ENCODE measurements at regions not wholly inside any gene's neighbourhood (a gene's known extent, or its start where the extent isn't known, plus 50 kb on each side); places are given as distances from the start of the nearest gene placed in this dataset.
A peak's percentile ranks its signal among the peaks of the same experiment; 100 is the strongest.

DNA sequence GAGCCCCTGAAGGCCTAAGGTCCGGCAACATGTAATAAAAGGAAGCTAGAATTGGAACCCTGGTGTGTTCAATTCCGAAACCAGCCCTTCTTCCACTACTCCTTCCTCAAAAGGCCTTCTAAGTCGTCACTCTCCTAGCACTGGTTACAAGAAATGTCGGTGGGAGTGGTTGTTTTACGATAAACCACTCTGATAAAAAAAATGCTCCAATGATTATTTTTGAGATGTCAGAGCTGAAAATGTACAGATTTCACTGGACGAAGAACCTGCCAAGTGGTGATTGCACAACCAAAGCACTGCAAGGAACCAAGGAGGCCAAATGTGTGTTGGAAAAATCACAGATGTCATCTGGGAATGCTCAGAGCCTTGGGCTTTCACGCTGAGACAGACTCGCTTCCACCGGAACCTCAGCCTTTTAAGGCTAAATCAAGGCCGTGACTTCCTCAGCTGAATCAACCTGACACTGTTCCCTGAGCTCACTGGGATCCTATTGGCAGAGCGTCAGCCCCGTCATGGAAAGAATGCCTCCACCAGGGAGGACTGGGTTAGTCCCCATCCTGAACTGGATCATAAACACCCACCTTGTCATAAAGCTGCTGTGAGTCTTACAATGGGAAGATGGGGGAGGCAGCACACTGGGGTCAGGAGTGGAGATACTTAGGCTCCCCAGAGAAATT is 108.1 kb upstream of the THBS1 start:
- DNase-seq, result peak; percentile 92
- H3K36me3 ChIP-seq (replicated peaks), result no peaks in the 10 kb centered on the region
- in situ Hi-C loops (cut with HindIII; ENCODE audit: low pct_ligation_motif_present, low sequenced_read_pairs), result no loop called here
- no peaks in the 10 kb centered on the region for H3K27me3 ChIP-seq (replicated peaks)
- H3K27ac ChIP-seq, result peak overlapping the region; percentile 76
- no peak for TF ChIP-seq CTCF (IDR thresholded peaks at IDR 0.05; ENCODE audit: low read depth, low read length, missing control alignments)
- H3K4me3 ChIP-seq (ENCODE audit: low read depth, low read length), result no peak overlapping the region

GRCh38 chr15:39473298-39473947 is 107.5 kb upstream of the THBS1 start:
- in situ Hi-C loops (cut with HindIII; ENCODE audit: low pct_ligation_motif_present, low sequenced_read_pairs), result no loop called here
- Histone ChIP-seq H3K4me3 (ENCODE audit: low read depth, low read length) (no peak overlapping the region), H3K27me3 (replicated peaks) (no peaks in the 10 kb centered on the region), H3K27ac (peak overlapping the region; percentile 76), H3K36me3 (replicated peaks) (no peaks in the 10 kb centered on the region)
- DNase-seq, result no peak
- TF ChIP-seq CTCF (IDR thresholded peaks at IDR 0.05; ENCODE audit: low read depth, low read length, missing control alignments), result no peak

DNA sequence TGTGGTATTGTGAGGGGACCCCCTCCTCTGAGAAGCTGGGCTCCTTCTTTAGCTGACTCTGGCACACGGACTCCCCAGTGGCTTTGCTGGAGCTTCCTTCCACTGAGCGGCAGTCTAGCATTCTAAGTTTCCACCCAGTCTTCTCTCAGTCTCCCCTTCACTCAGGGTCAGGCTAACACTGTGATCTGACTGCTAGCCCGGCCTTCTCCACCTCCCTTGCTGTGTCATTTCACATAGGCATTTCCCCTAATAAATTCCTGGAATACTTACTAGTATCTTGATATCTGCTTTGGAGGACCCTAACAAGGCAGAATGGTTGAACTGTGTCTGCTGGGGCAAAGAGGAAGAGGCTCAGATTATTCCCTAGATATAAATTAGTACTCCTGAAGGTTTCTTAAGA is 106.2 kb upstream of the THBS1 start:
- no peaks in the 10 kb centered on the region for H3K36me3 ChIP-seq (replicated peaks)
- H3K27me3 ChIP-seq (replicated peaks), result no peaks in the 10 kb centered on the region
- DNase-seq, result peak; percentile 38
- no peak for TF ChIP-seq CTCF (IDR thresholded peaks at IDR 0.05; ENCODE audit: low read depth, low read length, missing control alignments)
- peak overlapping the region; percentile 54 for H3K27ac ChIP-seq
- in situ Hi-C loops (cut with HindIII; ENCODE audit: low pct_ligation_motif_present, low sequenced_read_pairs), result no loop called here
- no peak overlapping the region for H3K4me3 ChIP-seq (ENCODE audit: low read depth, low read length)

DNA sequence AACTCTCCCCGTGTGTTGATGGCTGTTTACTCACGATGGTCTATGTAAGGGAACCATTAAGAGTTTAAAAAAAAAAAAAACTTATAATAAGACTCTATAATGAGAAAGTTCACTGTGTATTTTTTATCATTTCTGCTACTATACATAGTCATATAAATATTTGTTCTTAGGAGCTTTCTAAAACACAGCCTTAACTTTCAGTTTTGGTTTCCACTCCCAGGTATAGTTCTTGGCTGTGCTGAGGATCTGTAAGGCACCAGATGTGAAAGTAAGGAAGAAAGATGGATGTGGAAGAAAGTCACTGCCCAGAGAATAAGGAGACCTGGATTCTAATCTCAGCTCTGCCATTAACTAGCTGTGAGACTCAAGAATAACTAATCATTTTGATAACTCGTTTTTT is 101.9 kb upstream of the THBS1 start:
- TF ChIP-seq CTCF (IDR thresholded peaks at IDR 0.05; ENCODE audit: low read depth, low read length, missing control alignments), result no peak
- Histone ChIP-seq H3K36me3 (replicated peaks) (no peaks in the 10 kb centered on the region), H3K27ac (no peak overlapping the region), H3K27me3 (replicated peaks) (no peaks in the 10 kb centered on the region), H3K4me3 (ENCODE audit: low read depth, low read length) (no peak overlapping the region)
- in situ Hi-C loops (cut with HindIII; ENCODE audit: low pct_ligation_motif_present, low sequenced_read_pairs), result no loop called here
- no peak for DNase-seq

- Histone ChIP-seq H3K27ac (no peak overlapping the region), H3K4me3 (ENCODE audit: low read depth, low read length) (no peak overlapping the region), H3K27me3 (replicated peaks) (no peaks in the 10 kb centered on the region), H3K36me3 (replicated peaks) (no peaks in the 10 kb centered on the region)
- peak; percentile 37 for DNase-seq
- in situ Hi-C loops (cut with HindIII; ENCODE audit: low pct_ligation_motif_present, low sequenced_read_pairs), result no loop called here
- TF ChIP-seq CTCF (IDR thresholded peaks at IDR 0.05; ENCODE audit: low read depth, low read length, missing control alignments), result no peak
Observed at GRCh38 chr15:39479911-39480310, 101.0 kb upstream of the THBS1 start.

Measured in brain microvascular endothelial cell (primary cell).